ENCODE measurements at regions not wholly inside any gene's neighbourhood (a gene's known extent, or its start where the extent isn't known, plus 50 kb on each side); places are given as distances from the start of the nearest gene placed in this dataset.

- TF ChIP-seq CTCF (conservative IDR thresholded peaks at IDR 0.05; ENCODE audit: low read depth in 2 of 2) = no peak
- no peak for TF ChIP-seq CREB1 (CRISPR knock-in tag; IDR thresholded peaks at IDR 0.05; ENCODE audit: low read depth)
- TF ChIP-seq POLR2AphosphoS5 (IDR thresholded peaks at IDR 0.05; ENCODE audit: low read depth) = no peak
- no peak for TF ChIP-seq NANOG (IDR thresholded peaks at IDR 0.05; ENCODE audit: borderline replicate concordance)
- no peak for TF ChIP-seq ZNF462 (CRISPR knock-in tag; IDR thresholded peaks at IDR 0.05)
- no peak for TF ChIP-seq JUNB (IDR thresholded peaks at IDR 0.05; ENCODE audit: unreplicated experiment)
Measured at GRCh38 chr21:28310171-28310685, 682.4 kb downstream of the LTN1 start (continued).

- Histone ChIP-seq H4K20me1 (replicated peaks; ENCODE audit: insufficient read depth) (no peaks in the 10 kb centered on the region), H3K4me3 (no peak overlapping the region), H3K27me3 (ENCODE audit: insufficient read depth) (no peaks in the 10 kb centered on the region), H3K4me2 (no peak overlapping the region), H3K9me2 (ENCODE audit: insufficient read depth) (0 out of 2 replicates have a peak, but pooled peaks cover 5% of the 10 kb centered on the region), H3K4me1 (ENCODE audit: insufficient read depth) (0 out of 2 replicates have a peak, but pooled peaks cover 4% of the 10 kb centered on the region), H3K79me2 (replicated peaks; ENCODE audit: insufficient read depth) (no peaks in the 10 kb centered on the region), H3K27ac (ENCODE audit: low read depth) (no peak overlapping the region), H3K36me3 (ENCODE audit: insufficient read depth) (no peaks in the 10 kb centered on the region), H3F3A (replicated peaks; ENCODE audit: low read depth) (no peaks in the 10 kb centered on the region), H2AFZ (no peak overlapping the region)
- no peak for ATAC-seq
- no peak for DNase-seq (ENCODE audit: low spot score)
- H3K36me3 Mint-ChIP-seq (ENCODE audit: low read depth) = peaks cover 6% of the 10 kb centered on the region
- H3K27me3 Mint-ChIP-seq (ENCODE audit: insufficient read depth, low read depth, poor library complexity) = no peaks in the 10 kb centered on the region
- H3K9me3 Mint-ChIP-seq = peaks cover 10% of the 10 kb centered on the region; the same call in 2 of the 3 replicates
- no peak overlapping the region for H3K4me3 Mint-ChIP-seq
- H3K4me1 Mint-ChIP-seq = peaks cover 13% of the 10 kb centered on the region
- H3K27ac Mint-ChIP-seq = no peak overlapping the region
- no peak for TF ChIP-seq EZH2 (IDR thresholded peaks at IDR 0.05; ENCODE audit: low read depth, unreplicated experiment)
- no peak for TF ChIP-seq NANOG (IDR thresholded peaks at IDR 0.05; ENCODE audit: borderline replicate concordance)
- no peak for TF ChIP-seq POLR2AphosphoS5 (IDR thresholded peaks at IDR 0.05; ENCODE audit: low read depth)
- TF ChIP-seq EZH2phosphoT487 (IDR thresholded peaks at IDR 0.05; ENCODE audit: unreplicated experiment) = no peak
- no peak for TF ChIP-seq CTCF (conservative IDR thresholded peaks at IDR 0.05; ENCODE audit: low read depth in 2 of 2)
- no peak for TF ChIP-seq STAT1 (IDR thresholded peaks at IDR 0.05; ENCODE audit: unreplicated experiment)
- TF ChIP-seq CREB1 (CRISPR knock-in tag; IDR thresholded peaks at IDR 0.05; ENCODE audit: low read depth) = no peak
- no peak for TF ChIP-seq ZNF114 (CRISPR knock-in tag; IDR thresholded peaks at IDR 0.05)
- no peak for TF ChIP-seq ETS1 (IDR thresholded peaks at IDR 0.05)
Measured at GRCh38 chr21:28309596-28309995, 683.1 kb downstream of the LTN1 start.

Measured in GM23338 (cell line).